Suprapubic skin (tissue), 3 donors: ENCODE measurements at regions not wholly inside any gene's neighbourhood (a gene's known extent, or its start where the extent isn't known, plus 50 kb on each side); places are given as distances from the start of the nearest gene placed in this dataset.

Experiments
- POLR2A ChIP-seq, 2 donors: fragments of 450-650 bp; IDR thresholded peaks; one replicate each; pipeline ENCODE4 v1.6.1; 2017; ENCODE audit warnings: antibody characterized with exemption in 2 of 2, mild to moderate bottlenecking in 2 of 2, moderate library complexity in 2 of 2
- TF ChIP-seq, protein P1 (sequence below), 2 donors: fragments of 200-600 bp in 1 of 2; fragments of 450-650 bp in 1 of 2; sonication (generic) in 1 of 2; IDR thresholded peaks; one replicate each; pipeline ENCODE4 v1.5.1; 2016 to 2019; ENCODE audit warnings: antibody characterized with exemption in 2 of 2, mild to moderate bottlenecking in 1 of 2, moderate library complexity in 1 of 2

DNA sequence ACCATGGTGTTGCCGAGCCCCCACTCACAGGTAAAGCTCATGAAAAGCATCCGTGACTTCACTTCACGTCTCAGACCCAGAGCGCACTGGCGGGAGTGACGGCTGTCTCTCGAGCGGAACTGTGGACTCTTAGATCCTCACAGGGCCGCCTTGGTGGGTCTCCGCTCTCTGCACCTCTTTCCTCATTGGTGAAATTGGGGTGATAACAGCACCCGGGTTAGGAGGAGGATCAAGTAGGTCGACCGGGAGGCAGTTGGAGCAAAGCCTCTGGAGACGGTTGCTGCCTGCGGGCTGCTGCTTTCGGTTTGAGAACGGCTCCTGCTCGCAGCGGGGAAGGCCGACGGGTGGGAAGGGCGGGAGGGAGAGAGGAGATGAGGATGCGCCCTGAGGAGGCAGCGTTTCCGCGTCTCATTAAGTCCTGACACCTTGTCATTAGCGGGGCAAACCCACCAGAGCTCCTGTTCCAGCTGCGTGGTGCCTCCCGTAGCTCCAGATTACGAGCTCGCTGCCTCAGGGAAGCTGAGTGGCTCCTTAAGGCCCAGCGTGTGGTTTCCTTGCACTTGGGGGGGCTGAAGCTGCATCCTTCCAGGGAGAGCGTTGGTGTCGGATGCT lies 51.9 kb upstream of the CFAP46 start:
- TF ChIP-seq, protein P1, sequence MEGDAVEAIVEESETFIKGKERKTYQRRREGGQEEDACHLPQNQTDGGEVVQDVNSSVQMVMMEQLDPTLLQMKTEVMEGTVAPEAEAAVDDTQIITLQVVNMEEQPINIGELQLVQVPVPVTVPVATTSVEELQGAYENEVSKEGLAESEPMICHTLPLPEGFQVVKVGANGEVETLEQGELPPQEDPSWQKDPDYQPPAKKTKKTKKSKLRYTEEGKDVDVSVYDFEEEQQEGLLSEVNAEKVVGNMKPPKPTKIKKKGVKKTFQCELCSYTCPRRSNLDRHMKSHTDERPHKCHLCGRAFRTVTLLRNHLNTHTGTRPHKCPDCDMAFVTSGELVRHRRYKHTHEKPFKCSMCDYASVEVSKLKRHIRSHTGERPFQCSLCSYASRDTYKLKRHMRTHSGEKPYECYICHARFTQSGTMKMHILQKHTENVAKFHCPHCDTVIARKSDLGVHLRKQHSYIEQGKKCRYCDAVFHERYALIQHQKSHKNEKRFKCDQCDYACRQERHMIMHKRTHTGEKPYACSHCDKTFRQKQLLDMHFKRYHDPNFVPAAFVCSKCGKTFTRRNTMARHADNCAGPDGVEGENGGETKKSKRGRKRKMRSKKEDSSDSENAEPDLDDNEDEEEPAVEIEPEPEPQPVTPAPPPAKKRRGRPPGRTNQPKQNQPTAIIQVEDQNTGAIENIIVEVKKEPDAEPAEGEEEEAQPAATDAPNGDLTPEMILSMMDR (IDR thresholded peaks at IDR 0.05), result no peak
- no peak for TF ChIP-seq POLR2A (IDR thresholded peaks at IDR 0.05)
